ENCODE measurements at regions not wholly inside any gene's neighbourhood (a gene's known extent, or its start where the extent isn't known, plus 50 kb on each side); places are given as distances from the start of the nearest gene placed in this dataset.

DNA sequence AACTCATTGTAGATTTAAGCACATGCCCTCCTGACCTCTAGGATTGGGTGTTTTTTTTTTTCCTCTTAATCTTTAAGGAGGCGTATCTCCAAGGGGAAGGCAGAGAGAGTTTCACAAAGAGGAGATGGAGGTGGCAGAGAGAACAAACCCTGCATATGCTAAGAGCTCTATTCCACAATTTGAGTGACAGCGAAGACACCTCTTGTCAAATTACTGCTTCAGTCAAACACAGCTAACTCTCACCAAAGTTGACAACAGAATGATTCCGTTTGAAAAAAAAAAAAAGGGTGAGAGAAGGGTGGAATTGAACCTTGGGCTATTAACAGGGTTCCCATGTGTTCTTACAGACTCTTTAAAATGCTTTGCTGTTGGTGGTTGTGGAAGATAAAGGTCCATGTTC lies 112.6 kb downstream of the NXPE2 start:
- H3K4me1 ChIP-seq, result no peaks in the 10 kb centered on the region
- no peaks in the 10 kb centered on the region for H3K36me3 ChIP-seq
- no peak for TF ChIP-seq POLR2A (IDR thresholded peaks at IDR 0.05)
- TF ChIP-seq, protein P1, sequence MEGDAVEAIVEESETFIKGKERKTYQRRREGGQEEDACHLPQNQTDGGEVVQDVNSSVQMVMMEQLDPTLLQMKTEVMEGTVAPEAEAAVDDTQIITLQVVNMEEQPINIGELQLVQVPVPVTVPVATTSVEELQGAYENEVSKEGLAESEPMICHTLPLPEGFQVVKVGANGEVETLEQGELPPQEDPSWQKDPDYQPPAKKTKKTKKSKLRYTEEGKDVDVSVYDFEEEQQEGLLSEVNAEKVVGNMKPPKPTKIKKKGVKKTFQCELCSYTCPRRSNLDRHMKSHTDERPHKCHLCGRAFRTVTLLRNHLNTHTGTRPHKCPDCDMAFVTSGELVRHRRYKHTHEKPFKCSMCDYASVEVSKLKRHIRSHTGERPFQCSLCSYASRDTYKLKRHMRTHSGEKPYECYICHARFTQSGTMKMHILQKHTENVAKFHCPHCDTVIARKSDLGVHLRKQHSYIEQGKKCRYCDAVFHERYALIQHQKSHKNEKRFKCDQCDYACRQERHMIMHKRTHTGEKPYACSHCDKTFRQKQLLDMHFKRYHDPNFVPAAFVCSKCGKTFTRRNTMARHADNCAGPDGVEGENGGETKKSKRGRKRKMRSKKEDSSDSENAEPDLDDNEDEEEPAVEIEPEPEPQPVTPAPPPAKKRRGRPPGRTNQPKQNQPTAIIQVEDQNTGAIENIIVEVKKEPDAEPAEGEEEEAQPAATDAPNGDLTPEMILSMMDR (IDR thresholded peaks at IDR 0.05), result no peak
- no peak for TF ChIP-seq POLR2AphosphoS5 (IDR thresholded peaks at IDR 0.05)
- intact Hi-C loops (cut with DNase I; ENCODE audit: low total_unique reads), result no loop called here
- DNase-seq (ENCODE audit: low spot score in 2 of 2), result no peak
- H3K27me3 ChIP-seq, result no peaks in the 10 kb centered on the region
- no peaks in the 10 kb centered on the region for H3K9me3 ChIP-seq
- no peak overlapping the region for H3K4me3 ChIP-seq
- H3K27ac ChIP-seq, result no peak overlapping the region

DNA sequence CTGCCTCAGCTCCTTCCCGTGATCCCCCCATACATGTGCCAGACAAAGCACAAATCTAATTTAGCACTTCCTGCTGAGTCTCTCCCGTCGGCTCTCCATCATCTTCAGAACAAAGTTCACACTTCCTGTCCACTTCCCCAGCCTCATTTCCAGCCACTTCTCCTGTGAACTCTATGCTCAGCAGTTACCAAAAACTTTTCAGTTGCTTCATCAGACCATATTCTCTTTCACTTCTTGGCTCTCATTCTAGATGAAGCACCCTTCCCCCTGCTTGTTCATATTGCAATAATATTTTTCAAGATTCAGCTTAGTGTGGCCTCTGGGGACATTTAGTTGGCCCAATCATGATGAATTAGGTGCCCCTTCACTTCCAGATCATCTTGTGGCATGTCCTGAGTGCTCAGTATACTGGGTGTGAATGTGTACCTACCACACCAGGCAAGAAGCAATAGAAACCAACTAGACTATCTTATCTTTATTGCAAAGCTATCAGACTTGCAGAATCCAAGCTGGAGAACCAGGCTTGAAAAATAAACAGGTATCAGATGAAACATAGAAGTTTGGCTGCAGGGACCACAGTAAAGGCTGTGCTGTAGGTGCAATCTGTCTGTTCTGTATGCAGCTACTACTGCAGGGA lies 115.8 kb downstream of the NXPE2 start:
- intact Hi-C loops (cut with DNase I; ENCODE audit: low total_unique reads), result no loop called here
- no peaks in the 10 kb centered on the region for H3K9me3 ChIP-seq
- TF ChIP-seq POLR2A (IDR thresholded peaks at IDR 0.05), result no peak
- no peak for TF ChIP-seq POLR2AphosphoS5 (IDR thresholded peaks at IDR 0.05)
- TF ChIP-seq, protein P1 (IDR thresholded peaks at IDR 0.05), result no peak

DNA sequence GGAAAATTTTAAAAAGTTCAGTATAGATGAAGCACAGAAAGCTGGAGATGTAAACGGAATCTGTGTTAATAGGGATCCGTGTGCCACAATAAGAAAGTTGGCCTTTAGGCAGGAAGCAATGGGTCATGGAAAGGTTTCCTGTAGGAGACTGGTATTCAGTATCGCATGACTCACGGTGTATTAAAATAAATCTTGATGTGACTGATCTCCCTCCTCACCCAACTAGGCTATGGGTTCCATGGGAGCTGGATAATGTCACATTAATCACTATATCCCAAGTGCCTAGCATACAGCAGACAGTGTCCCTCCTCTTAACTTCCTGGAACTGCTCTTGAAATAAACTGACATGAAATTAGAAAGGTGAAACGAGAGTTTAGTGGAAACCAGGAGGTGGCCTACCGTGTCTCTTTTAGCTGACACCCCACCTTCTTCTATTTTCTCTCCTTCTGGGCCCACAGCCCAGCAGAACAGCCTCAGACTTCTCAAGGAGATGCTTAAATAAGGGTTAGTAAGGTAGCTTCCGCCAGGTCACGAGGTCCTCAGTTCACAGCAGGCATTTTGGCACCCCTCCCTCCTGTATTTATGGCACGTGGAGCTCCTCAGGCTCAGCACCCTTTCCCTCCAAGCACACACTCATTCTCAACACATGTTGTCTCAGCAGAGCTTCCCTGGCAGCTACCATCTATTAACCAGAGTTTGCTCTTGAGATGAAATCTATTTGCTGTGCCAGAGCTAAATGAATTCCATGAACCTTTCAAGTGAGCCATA lies 118.8 kb downstream of the NXPE2 start:
- no peak for TF ChIP-seq POLR2AphosphoS5 (IDR thresholded peaks at IDR 0.05)
- TF ChIP-seq, protein P1 (IDR thresholded peaks at IDR 0.05), result no peak
- TF ChIP-seq POLR2A (IDR thresholded peaks at IDR 0.05), result no peak
- Histone ChIP-seq H3K36me3 (no peaks in the 10 kb centered on the region), H3K4me1 (no peaks in the 10 kb centered on the region), H3K9me3 (no peaks in the 10 kb centered on the region), H3K27me3 (no peaks in the 10 kb centered on the region), H3K4me3 (no peak overlapping the region), H3K27ac (no peak overlapping the region)
- no peak for DNase-seq (ENCODE audit: low spot score in 2 of 2)
- intact Hi-C loops (cut with DNase I; ENCODE audit: low total_unique reads), result no loop called here

More for the DNA sequence above, 115.8 kb downstream of the NXPE2 start:
- Histone ChIP-seq H3K36me3 (no peaks in the 10 kb centered on the region), H3K27ac (no peak overlapping the region), H3K4me1 (no peaks in the 10 kb centered on the region), H3K4me3 (no peak overlapping the region), H3K27me3 (no peaks in the 10 kb centered on the region)
- no peak for DNase-seq (ENCODE audit: low spot score in 2 of 2)

DNA sequence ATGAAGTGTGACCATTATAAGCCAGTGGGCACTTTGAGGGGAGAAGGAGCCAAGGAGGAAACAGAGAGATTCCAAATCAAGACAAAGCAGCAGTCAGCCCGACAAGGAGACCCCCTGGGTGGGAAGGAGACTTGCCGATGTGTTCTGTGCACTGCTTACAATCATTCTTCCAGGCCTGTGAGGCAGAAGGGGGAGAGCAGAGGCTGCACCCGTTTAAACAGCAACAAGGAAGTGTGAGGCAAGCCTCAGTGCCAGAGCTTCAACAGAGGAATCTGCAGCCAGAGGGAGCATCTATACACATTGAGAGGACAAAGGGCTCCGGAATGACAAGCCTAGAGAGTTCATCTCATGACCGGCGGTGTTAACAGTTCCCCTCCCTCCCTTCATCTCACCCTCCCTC lies 121.1 kb downstream of the NXPE2 start:
- intact Hi-C loops (cut with DNase I; ENCODE audit: low total_unique reads), result no loop called here
- Histone ChIP-seq H3K36me3 (no peaks in the 10 kb centered on the region), H3K27me3 (no peaks in the 10 kb centered on the region), H3K4me3 (no peak overlapping the region), H3K4me1 (no peaks in the 10 kb centered on the region), H3K9me3 (no peaks in the 10 kb centered on the region), H3K27ac (no peak overlapping the region)
- TF ChIP-seq POLR2A (IDR thresholded peaks at IDR 0.05) (no peak), POLR2AphosphoS5 (IDR thresholded peaks at IDR 0.05) (no peak)
- TF ChIP-seq, protein P1 (IDR thresholded peaks at IDR 0.05), result no peak
- DNase-seq (ENCODE audit: low spot score in 2 of 2), result no peak

DNA sequence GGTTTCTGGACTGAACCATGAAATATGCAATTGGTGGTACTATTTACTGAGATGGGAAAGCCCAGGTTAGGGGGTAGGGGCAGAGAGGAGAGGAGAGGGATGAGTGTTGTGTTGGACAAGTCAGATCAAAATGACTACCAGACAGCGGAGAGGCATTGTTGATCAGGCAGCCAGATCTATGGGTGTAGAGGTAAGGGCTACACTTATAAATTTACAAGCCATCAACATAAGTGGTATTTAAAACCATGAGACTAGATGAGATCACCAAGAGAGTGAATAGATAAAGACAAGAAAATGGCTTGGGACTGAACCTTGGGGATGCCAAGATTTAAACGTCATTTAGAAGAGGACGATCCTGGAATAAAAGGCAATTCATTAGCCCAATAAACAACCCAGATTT lies 123.4 kb downstream of the NXPE2 start:
- TF ChIP-seq POLR2A (IDR thresholded peaks at IDR 0.05), result no peak
- TF ChIP-seq POLR2AphosphoS5 (IDR thresholded peaks at IDR 0.05), result no peak
- H3K27me3 ChIP-seq, result no peaks in the 10 kb centered on the region
- no peaks in the 10 kb centered on the region for H3K36me3 ChIP-seq
- H3K4me3 ChIP-seq, result no peak overlapping the region
- H3K4me1 ChIP-seq, result no peaks in the 10 kb centered on the region
- no peak overlapping the region for H3K27ac ChIP-seq
- no peaks in the 10 kb centered on the region for H3K9me3 ChIP-seq
- no peak for DNase-seq (ENCODE audit: low spot score in 2 of 2)
- intact Hi-C loops (cut with DNase I; ENCODE audit: low total_unique reads), result no loop called here

Data from breast epithelium (tissue), 4 donors.